Prostate gland (tissue), 2 donors: ENCODE measurements at regions not wholly inside any gene's neighbourhood (a gene's known extent, or its start where the extent isn't known, plus 50 kb on each side); places are given as distances from the start of the nearest gene placed in this dataset.

ENCODE experiments used
- DNase-seq: peaks from one replicate; pipeline ENCODE4 v3.0.0-alpha.2; 2019; ENCODE audit warnings: low spot score
- H3K27ac ChIP-seq, 2 donors: fragments of 200-600 bp; sonication (generic); 2 replicates each; pipeline ENCODE4 v1.5.1; 2017 to 2019
- H3K27me3 ChIP-seq: fragments of 200-600 bp; sonication (generic); replicated peaks from 2 replicates; pipeline ENCODE4 v1.5.1; 2019; ENCODE audit not compliant: insufficient read depth
- H3K36me3 ChIP-seq, 2 donors: fragments of 200-600 bp; sonication (generic); 1 replicate in 1 of 2; 2 replicates in 1 of 2; pipeline versions ENCODE4 v1.5.1 to v1.8.1; 2017 to 2019
- H3K4me1 ChIP-seq: fragments of 200-600 bp; sonication (generic); replicated peaks from 2 replicates; pipeline ENCODE4 v1.5.1; 2019
- H3K4me3 ChIP-seq, 2 donors: fragments of 200-600 bp; sonication (generic); 2 replicates each; pipeline ENCODE4 v1.5.1; 2017 to 2019
- H3K9me3 ChIP-seq: fragments of 200-600 bp; sonication (generic); 2 replicates; pipeline ENCODE4 v1.5.1; 2017
- POLR2A ChIP-seq: fragments of 450-650 bp; IDR thresholded peaks from one replicate; pipeline ENCODE4 v1.6.1; 2016; ENCODE audit warnings: antibody characterized with exemption, mild to moderate bottlenecking
- POLR2AphosphoS5 ChIP-seq: sonication (generic); formaldehyde crosslinking; IDR thresholded peaks from one replicate; pipeline ENCODE4 v1.6.1; 2017; ENCODE audit warnings: antibody characterized with exemption
- WGBS: methylation state at CpG from one replicate; pipeline ENCODE4 v1.1.5; 2018; 5-methylcytosine and 5-hydroxymethylcytosine counted together
- intact Hi-C: fragments of 100-400 bp; cut with DNase I; formaldehyde crosslinking; loops from one replicate; pipeline ENCODE4 v1.14.2; 2022
- TF ChIP-seq, protein P1 (sequence below), 4 experiments: fragments of 200-600 bp in 2 of 4; fragments of 450-650 bp in 2 of 4; sonication (generic) in 2 of 4; IDR thresholded peaks; 1 replicate in 3 of 4; 2 replicates in 1 of 4; pipeline ENCODE4 v1.5.1; 2016 to 2019; ENCODE audit warnings: antibody characterized with exemption in 4 of 4, mild to moderate bottlenecking in 2 of 4, moderate library complexity in 2 of 4

DNA sequence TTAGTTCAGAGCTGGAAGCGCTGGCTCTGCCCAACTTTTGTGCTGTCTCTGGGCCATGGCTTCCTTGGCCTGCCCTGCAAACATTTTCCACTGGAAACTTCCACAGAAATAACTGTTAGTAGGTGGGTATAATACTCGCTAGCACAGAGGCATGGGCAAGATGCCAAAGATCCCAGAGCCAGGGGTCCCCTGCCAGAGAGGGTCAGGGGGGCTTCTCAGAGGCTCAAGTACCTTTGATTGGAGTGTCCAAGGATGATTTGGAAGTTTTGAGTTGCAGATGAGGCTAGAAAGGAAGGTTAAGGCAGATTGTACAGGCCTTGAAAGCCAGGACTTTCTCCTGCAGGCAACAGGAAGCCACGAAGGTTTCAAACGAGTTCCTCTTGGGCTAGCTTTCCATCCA is 187.6 kb downstream of the DICER1 start:
- H3K27ac ChIP-seq, result no peak overlapping the region
- no peaks in the 10 kb centered on the region for H3K4me1 ChIP-seq
- TF ChIP-seq POLR2AphosphoS5, result no peak
- no peak for TF ChIP-seq POLR2A
- TF ChIP-seq, protein P1, sequence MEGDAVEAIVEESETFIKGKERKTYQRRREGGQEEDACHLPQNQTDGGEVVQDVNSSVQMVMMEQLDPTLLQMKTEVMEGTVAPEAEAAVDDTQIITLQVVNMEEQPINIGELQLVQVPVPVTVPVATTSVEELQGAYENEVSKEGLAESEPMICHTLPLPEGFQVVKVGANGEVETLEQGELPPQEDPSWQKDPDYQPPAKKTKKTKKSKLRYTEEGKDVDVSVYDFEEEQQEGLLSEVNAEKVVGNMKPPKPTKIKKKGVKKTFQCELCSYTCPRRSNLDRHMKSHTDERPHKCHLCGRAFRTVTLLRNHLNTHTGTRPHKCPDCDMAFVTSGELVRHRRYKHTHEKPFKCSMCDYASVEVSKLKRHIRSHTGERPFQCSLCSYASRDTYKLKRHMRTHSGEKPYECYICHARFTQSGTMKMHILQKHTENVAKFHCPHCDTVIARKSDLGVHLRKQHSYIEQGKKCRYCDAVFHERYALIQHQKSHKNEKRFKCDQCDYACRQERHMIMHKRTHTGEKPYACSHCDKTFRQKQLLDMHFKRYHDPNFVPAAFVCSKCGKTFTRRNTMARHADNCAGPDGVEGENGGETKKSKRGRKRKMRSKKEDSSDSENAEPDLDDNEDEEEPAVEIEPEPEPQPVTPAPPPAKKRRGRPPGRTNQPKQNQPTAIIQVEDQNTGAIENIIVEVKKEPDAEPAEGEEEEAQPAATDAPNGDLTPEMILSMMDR (IDR thresholded peaks at IDR 0.05), result no peak
- intact Hi-C loops, result loop anchor here (5.0 kb wide), 1 partner anchor 78 kb away; no protein-coding TSS in a partner anchor
- 76% methylated on average over 4 of the region's 4 CpGs for WGBS
- no peak for DNase-seq
- no peak overlapping the region for H3K4me3 ChIP-seq
- no peaks in the 10 kb centered on the region for H3K36me3 ChIP-seq
- H3K9me3 ChIP-seq, result no peaks in the 10 kb centered on the region
- H3K27me3 ChIP-seq, result no peaks in the 10 kb centered on the region

DNA sequence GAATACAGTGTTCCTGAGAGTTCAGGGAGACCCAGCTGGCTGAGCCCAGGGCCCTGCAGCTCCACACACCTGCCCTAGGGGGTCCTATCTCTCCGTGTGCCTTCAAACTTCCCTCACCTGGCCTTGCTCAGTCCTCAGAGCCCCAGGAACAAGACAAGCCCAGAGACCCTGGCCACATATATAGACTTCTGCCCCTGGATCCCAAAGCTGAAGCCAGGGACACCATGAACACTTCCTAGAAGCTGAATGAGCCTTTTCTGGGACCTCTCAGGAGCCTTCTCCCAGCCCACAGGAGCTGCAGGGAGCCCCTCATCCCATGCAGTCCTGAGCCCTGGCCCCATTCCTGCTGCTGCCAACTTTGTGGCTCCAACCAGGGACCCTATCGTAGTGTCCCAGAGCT is 190.5 kb downstream of the DICER1 start:
- 70% methylated on average over 2 of the region's 2 CpGs for WGBS
- H3K9me3 ChIP-seq, result no peaks in the 10 kb centered on the region
- no peaks in the 10 kb centered on the region for H3K4me1 ChIP-seq
- no peak overlapping the region for H3K27ac ChIP-seq
- H3K4me3 ChIP-seq, result no peak overlapping the region
- no peak for TF ChIP-seq POLR2A
- no peak for TF ChIP-seq POLR2AphosphoS5
- TF ChIP-seq, protein P1 (IDR thresholded peaks at IDR 0.05), result no peak
- no peaks in the 10 kb centered on the region for H3K27me3 ChIP-seq
- intact Hi-C loops, result no loop called here
- H3K36me3 ChIP-seq, result no peaks in the 10 kb centered on the region
- DNase-seq, result no peak

DNA sequence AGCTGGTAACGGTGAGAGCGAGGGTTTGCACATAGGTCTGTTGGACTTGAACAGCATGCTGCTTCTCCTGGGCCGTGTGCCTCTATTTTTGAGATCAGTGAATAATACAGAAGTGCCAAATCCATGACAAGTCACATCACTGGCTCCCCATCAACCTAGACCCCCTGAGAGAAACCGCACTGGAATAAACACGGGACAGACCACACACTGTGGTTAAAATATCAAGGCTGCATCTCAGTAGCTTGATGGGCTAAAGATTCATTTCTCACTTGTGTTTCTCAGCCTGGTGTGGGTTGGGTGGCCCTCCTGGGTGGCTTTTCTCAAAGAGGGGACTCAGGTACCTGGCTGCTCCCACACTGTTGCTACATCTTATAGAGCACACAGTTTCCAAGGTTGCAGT is 191.0 kb downstream of the DICER1 start:
- Histone ChIP-seq H3K27me3 (no peaks in the 10 kb centered on the region), H3K4me3 (no peak overlapping the region), H3K9me3 (no peaks in the 10 kb centered on the region), H3K4me1 (no peaks in the 10 kb centered on the region), H3K36me3 (no peaks in the 10 kb centered on the region), H3K27ac (no peak overlapping the region)
- no peak for DNase-seq
- 63% methylated on average over 5 of the region's 5 CpGs for WGBS
- no peak for TF ChIP-seq POLR2AphosphoS5
- TF ChIP-seq POLR2A, result no peak
- TF ChIP-seq, protein P1 (IDR thresholded peaks at IDR 0.05), result no peak
- intact Hi-C loops, result no loop called here

DNA sequence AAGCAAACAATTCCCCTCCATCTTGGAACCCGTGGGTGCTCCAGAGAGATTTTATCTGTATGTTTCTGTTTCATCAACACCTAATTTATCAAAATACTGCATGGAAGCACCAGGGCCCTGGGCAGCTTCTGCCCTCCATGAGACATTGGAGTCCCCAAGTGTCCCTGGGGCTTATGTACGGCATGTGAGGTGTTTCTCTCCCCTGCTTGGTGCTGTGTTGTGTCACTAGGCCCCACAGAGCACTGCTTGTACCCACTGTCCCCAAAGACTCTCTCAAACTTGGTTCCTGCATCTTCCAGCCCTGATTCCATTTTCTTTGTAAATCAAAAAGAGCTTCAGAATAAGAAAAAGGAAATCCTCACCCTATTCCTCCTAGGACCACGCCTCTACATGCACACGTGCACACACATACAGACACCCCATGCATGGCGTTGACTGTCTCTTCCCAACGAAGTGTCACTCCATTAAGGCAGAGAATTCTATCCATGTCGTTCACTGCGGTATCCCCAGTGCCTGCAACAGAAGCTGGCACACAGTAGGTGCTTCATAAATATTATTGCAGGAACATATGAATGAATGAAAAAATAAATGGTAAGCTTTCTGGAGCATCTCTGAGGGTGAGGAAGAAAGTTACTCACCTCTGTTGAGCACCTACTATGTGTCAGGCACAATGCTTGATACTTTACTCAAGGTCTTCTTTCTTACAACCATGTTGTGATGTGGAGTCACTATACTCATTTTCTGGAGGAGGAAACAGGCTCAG is 191.6 kb downstream of the DICER1 start:
- no peaks in the 10 kb centered on the region for H3K4me1 ChIP-seq
- intact Hi-C loops, result no loop called here
- H3K9me3 ChIP-seq, result no peaks in the 10 kb centered on the region
- H3K36me3 ChIP-seq, result no peaks in the 10 kb centered on the region
- no peaks in the 10 kb centered on the region for H3K27me3 ChIP-seq
- no peak for DNase-seq
- no peak overlapping the region for H3K4me3 ChIP-seq
- no peak overlapping the region for H3K27ac ChIP-seq
- 87% methylated on average over 8 of the region's 8 CpGs for WGBS
- TF ChIP-seq, protein P1 (IDR thresholded peaks at IDR 0.05), result no peak
- no peak for TF ChIP-seq POLR2A
- no peak for TF ChIP-seq POLR2AphosphoS5

DNA sequence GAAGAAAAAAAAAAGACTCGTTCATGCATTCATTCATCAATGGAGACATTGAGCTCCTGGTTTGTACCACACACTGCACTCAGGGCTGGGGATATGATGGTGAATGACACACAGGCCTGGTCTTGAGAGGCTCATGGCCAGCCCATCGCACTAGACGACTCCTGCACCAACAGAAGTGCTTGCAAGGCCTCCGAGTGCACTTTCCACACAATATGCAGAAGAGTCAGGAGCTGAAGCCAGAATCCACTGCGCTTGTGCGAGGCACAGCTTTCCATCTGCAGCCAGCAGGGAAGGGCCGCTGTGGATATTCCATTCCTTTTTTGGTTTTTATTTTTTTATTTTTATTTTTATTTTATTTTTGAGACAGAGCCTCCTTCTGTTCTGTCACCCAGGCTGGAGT is 192.4 kb downstream of the DICER1 start:
- no peak overlapping the region for H3K4me3 ChIP-seq
- intact Hi-C loops, result no loop called here
- 93% methylated on average over 7 of the region's 7 CpGs for WGBS
- TF ChIP-seq POLR2A (no peak), POLR2AphosphoS5 (no peak)
- TF ChIP-seq, protein P1 (IDR thresholded peaks at IDR 0.05), result no peak
- no peaks in the 10 kb centered on the region for H3K36me3 ChIP-seq
- H3K9me3 ChIP-seq, result no peaks in the 10 kb centered on the region
- no peak for DNase-seq
- H3K27me3 ChIP-seq, result no peaks in the 10 kb centered on the region
- H3K27ac ChIP-seq, result no peak overlapping the region
- no peaks in the 10 kb centered on the region for H3K4me1 ChIP-seq
